Sciatic nerve (tissue), 2 donors: ENCODE measurements at regions not wholly inside any gene's neighbourhood (a gene's known extent, or its start where the extent isn't known, plus 50 kb on each side); places are given as distances from the start of the nearest gene placed in this dataset.

ENCODE experiments used
- ATAC-seq: fragments of 200-7000 bp; cut with Tn5 transposase; one replicate; pipeline ENCODE4 v1.9.1; 2020; ENCODE audit warnings: mild to moderate bottlenecking, moderate library complexity
- DNase-seq: peaks from one replicate; pipeline ENCODE4 v3.0.0-alpha.2; 2020; ENCODE audit warnings: low spot score
- intact Hi-C: fragments of 100-400 bp; cut with DNase I; formaldehyde crosslinking; loops from one replicate; pipeline ENCODE4 v1.14.2; 2022
- donor health status: DM: no; HTN: no; CAD: no.
- donor health status: DM: no; HTN: no; CAD: no.

- ATAC-seq (no peak), DNase-seq (no peak)
- intact Hi-C loops = no loop called here
Observed at GRCh38 chr15:53404930-53405493, 354.5 kb downstream of the WDR72 start.

GRCh38 chr15:53401503-53401902, 358.0 kb downstream of the WDR72 start:
- no peak for ATAC-seq
- DNase-seq = no peak
- intact Hi-C loops = no loop called here

GRCh38 chr15:53400986-53401385, 358.5 kb downstream of the WDR72 start:
- no peak for ATAC-seq
- intact Hi-C loops = no loop called here

GRCh38 chr15:53397041-53397616, 362.3 kb downstream of the WDR72 start:
- no peak for DNase-seq
- intact Hi-C loops = no loop called here
- ATAC-seq = peak; percentile 22

More at GRCh38 chr15:53400986-53401385, 358.5 kb downstream of the WDR72 start:
- no peak for DNase-seq

- no peak for ATAC-seq
- DNase-seq = no peak
- intact Hi-C loops = no loop called here
Observed at GRCh38 chr15:53395871-53396270, 363.6 kb downstream of the WDR72 start.

GRCh38 chr15:53390549-53390948, 368.9 kb downstream of the WDR72 start:
- intact Hi-C loops = no loop called here
- DNase-seq (no peak), ATAC-seq (no peak)

GRCh38 chr15:53389271-53390037, 370.0 kb downstream of the WDR72 start:
- DNase-seq = no peak
- intact Hi-C loops = no loop called here
- no peak for ATAC-seq

- ATAC-seq = no peak
- intact Hi-C loops = no loop called here
- DNase-seq = no peak
Observed at GRCh38 chr15:53384417-53384816, 375.0 kb downstream of the WDR72 start.

GRCh38 chr15:53378096-53378800, 381.2 kb downstream of the WDR72 start:
- ATAC-seq (no peak), DNase-seq (no peak)
- intact Hi-C loops = no loop called here

GRCh38 chr15:53367740-53368139, 391.7 kb downstream of the WDR72 start:
- DNase-seq (no peak), ATAC-seq (no peak)
- intact Hi-C loops = no loop called here

- DNase-seq = no peak
- no peak for ATAC-seq
- intact Hi-C loops = loop anchor here (1.0 kb wide), 1 partner anchor 38 kb away; no protein-coding TSS in a partner anchor
Observed at GRCh38 chr15:53360881-53361280, 398.6 kb downstream of the WDR72 start.

GRCh38 chr15:53359038-53359437, 400.4 kb downstream of the WDR72 start:
- intact Hi-C loops = no loop called here
- ATAC-seq = no peak
- DNase-seq = no peak

- intact Hi-C loops = no loop called here
- ATAC-seq (no peak), DNase-seq (no peak)
Observed at GRCh38 chr15:53354874-53355273, 404.6 kb downstream of the WDR72 start.

- ATAC-seq (no peak), DNase-seq (no peak)
- intact Hi-C loops = no loop called here
Observed at GRCh38 chr15:53351373-53351772, 408.1 kb downstream of the WDR72 start.

GRCh38 chr15:53346583-53346982, 412.9 kb downstream of the WDR72 start:
- intact Hi-C loops = no loop called here
- ATAC-seq (no peak), DNase-seq (no peak)

- DNase-seq (no peak), ATAC-seq (no peak)
- intact Hi-C loops = no loop called here
Observed at GRCh38 chr15:53331328-53332190, 427.9 kb downstream of the WDR72 start.

GRCh38 chr15:53328341-53328740, 431.1 kb downstream of the WDR72 start:
- ATAC-seq = no peak
- DNase-seq = no peak
- intact Hi-C loops = no loop called here

GRCh38 chr15:53324061-53324460, 435.4 kb downstream of the WDR72 start:
- intact Hi-C loops = no loop called here
- DNase-seq (no peak), ATAC-seq (no peak)

- ATAC-seq (no peak), DNase-seq (no peak)
- intact Hi-C loops = no loop called here
Observed at GRCh38 chr15:53323191-53323590, 436.3 kb downstream of the WDR72 start.
